Prostate gland (tissue), 2 donors: ENCODE measurements at regions not wholly inside any gene's neighbourhood (a gene's known extent, or its start where the extent isn't known, plus 50 kb on each side); places are given as distances from the start of the nearest gene placed in this dataset.

ENCODE experiments used
- POLR2A ChIP-seq: fragments of 450-650 bp; IDR thresholded peaks from one replicate; pipeline ENCODE4 v1.6.1; 2016; ENCODE audit warnings: antibody characterized with exemption, mild to moderate bottlenecking
- TF ChIP-seq, protein P1 (sequence below), 4 experiments: fragments of 200-600 bp in 2 of 4; fragments of 450-650 bp in 2 of 4; sonication (generic) in 2 of 4; IDR thresholded peaks; 1 replicate in 3 of 4; 2 replicates in 1 of 4; pipeline ENCODE4 v1.5.1; 2016 to 2019; ENCODE audit warnings: antibody characterized with exemption in 4 of 4, mild to moderate bottlenecking in 2 of 4, moderate library complexity in 2 of 4

DNA sequence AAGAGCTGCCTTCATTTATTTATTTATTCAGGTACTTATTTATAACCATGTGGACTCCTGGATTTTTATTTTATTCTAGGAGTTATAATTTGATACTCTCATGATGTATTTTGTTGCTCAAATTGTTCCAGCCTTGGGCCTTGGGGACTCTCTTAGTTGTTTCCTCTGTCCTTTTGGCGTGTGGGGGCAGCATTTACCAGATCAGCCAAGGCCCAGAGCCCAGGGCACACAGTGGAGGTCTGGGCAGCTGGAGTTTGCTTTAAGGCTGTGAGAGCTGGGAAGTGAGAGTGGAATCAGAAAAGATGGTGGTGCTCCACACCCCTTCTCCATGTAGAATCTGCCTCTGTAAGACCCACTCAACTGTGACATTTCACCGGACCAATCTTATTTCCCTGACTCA, 398.9 kb downstream of the RPS24 start:
- TF ChIP-seq, protein P1, sequence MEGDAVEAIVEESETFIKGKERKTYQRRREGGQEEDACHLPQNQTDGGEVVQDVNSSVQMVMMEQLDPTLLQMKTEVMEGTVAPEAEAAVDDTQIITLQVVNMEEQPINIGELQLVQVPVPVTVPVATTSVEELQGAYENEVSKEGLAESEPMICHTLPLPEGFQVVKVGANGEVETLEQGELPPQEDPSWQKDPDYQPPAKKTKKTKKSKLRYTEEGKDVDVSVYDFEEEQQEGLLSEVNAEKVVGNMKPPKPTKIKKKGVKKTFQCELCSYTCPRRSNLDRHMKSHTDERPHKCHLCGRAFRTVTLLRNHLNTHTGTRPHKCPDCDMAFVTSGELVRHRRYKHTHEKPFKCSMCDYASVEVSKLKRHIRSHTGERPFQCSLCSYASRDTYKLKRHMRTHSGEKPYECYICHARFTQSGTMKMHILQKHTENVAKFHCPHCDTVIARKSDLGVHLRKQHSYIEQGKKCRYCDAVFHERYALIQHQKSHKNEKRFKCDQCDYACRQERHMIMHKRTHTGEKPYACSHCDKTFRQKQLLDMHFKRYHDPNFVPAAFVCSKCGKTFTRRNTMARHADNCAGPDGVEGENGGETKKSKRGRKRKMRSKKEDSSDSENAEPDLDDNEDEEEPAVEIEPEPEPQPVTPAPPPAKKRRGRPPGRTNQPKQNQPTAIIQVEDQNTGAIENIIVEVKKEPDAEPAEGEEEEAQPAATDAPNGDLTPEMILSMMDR (IDR thresholded peaks at IDR 0.05), result peak in 1 of 4 experiments; percentile 6
- no peak for TF ChIP-seq POLR2A
